ENCODE measurements at regions not wholly inside any gene's neighbourhood (a gene's known extent, or its start where the extent isn't known, plus 50 kb on each side); places are given as distances from the start of the nearest gene placed in this dataset.
"Not testable (repeated sequence)": the region's sequence is repeated elsewhere in the genome, so short reads cannot be mapped to it uniquely, and the experiment has no call there.

GRCh38 chr12:23356440-23356839 lies 593.0 kb downstream of the SOX5 start:
- DNase-seq (ENCODE audit: low spot score) (no peak), FAIRE-seq (no peak)

DNA sequence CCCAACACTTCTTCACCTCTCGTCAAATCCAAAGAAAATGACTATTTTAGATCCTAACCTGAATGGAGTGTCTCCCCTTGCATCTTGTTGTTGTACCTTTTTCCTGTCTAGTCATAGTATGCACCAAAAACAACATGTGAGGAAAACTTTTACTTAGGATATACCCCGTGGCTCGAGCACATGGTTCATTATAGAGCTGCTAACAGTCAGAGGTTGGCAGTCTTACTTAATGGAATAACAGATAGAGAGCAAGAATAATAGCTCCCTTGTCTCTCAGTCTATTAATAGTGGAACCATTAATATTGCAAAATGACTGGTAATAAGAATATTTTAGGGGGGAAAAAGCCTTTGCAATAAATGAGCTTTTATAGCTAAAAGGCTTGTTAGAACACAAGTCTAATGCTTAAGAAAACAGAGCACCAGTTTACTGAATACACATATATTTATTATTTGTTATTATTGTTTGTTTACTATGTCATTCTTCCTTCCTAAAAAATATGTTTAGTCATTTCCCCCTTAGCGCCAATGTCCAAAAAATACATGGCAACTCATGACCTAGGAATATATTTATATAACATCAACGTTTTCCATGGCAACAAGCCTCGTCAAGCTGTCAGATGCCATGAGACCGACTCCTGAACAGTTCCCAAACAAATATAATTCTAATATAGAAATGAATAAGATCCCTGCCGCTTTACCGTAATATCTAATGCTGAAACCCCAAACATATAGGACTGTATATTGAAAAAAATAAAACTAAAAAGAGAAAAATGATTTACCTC lies 592.4 kb downstream of the SOX5 start:
- FAIRE-seq, result no peak
- DNase-seq (ENCODE audit: low spot score), result no peak

DNA sequence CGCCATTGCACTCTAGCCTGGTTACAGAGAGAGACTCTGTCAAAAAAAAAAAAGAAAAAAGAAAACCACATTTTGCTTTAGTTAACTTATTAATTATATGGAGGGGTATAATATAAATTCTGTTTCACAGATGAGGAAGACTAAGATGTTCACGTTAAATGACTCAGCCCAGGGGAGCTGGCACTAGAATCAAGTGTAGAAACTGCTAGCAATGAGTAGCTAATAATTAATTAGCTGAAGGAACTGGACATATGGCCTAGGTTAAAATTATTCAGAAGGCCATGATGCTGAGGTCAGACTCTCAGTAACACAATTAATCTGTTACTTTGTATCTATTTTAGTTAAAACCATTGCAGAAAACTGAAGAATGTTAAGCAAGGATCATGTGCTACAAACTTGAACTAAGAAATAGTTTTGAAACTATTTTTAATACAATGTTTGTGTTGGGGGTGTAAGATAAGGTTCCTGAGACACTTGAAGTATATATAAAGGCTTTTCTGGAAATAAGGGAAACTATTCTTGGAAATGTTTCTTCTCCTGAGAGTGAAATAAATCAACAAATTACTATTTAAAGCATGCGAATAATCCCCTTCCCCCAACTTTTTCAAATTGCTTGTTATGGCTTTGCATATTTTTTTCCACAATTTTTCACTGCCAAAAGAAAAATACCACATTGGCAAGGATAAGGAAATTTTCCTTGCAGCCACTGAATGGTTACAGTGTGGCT lies 589.3 kb downstream of the SOX5 start:
- DNase-seq (ENCODE audit: low spot score) (no peak), FAIRE-seq (no peak)

GRCh38 chr12:23361971-23362370 lies 587.5 kb downstream of the SOX5 start:
- DNase-seq (ENCODE audit: low spot score) (no peak), FAIRE-seq (no peak)

GRCh38 chr12:23368590-23368989 lies 580.9 kb downstream of the SOX5 start:
- DNase-seq (ENCODE audit: low spot score) (no peak), FAIRE-seq (peak; percentile 85)

- DNase-seq (ENCODE audit: low spot score) (no peak), FAIRE-seq (no peak)
Measured at GRCh38 chr12:23375621-23376020, 573.8 kb downstream of the SOX5 start.

DNA sequence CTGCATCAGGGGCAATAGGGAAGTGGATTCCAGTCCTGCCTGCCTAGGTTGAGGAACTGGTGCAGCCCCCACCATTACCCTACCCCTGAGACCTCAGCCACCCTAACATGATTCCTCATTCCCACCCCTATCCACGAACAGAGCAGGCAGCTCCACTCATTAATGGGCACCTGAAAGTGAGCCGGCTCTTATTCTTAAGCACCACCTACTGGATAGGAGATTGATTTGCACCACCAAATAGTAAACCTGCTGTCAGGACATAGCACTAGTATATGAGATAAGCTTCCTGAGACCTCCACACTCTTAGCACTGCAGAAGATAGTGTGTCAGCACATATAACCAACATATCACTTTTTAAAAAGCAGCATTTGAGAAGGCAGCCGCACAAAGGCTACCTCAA lies 573.2 kb downstream of the SOX5 start:
- no peak for DNase-seq (ENCODE audit: low spot score)
- no peak for FAIRE-seq

- no peak for DNase-seq (ENCODE audit: low spot score)
Measured at GRCh38 chr12:23380419-23381100, 568.9 kb downstream of the SOX5 start.

DNA sequence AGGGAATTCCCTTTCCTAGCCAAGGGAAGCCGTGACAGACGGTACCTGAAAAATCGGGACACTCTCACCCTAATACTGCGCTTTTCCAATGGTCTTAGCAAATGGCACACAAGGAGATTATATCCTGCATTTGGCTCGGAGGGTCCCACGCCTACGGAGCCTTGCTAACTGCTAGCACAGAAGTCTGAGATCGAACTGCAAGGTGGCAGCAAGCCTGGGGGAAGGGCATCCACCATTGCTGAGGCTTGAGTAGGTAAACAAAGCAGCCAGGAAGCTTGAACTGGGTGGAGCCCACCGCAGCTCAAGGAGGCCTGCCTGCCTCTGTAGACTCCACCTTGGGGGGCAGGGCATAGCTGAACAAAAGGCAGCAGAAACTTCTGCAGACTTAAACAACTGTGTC lies 560.6 kb downstream of the SOX5 start:
- not testable (repeated sequence) for FAIRE-seq; DNase-seq (ENCODE audit: low spot score)

More at GRCh38 chr12:23380419-23381100, 568.9 kb downstream of the SOX5 start:
- no peak for FAIRE-seq

GRCh38 chr12:23389315-23389714 lies 560.2 kb downstream of the SOX5 start:
- DNase-seq (ENCODE audit: low spot score); FAIRE-seq: not testable (repeated sequence)

DNA sequence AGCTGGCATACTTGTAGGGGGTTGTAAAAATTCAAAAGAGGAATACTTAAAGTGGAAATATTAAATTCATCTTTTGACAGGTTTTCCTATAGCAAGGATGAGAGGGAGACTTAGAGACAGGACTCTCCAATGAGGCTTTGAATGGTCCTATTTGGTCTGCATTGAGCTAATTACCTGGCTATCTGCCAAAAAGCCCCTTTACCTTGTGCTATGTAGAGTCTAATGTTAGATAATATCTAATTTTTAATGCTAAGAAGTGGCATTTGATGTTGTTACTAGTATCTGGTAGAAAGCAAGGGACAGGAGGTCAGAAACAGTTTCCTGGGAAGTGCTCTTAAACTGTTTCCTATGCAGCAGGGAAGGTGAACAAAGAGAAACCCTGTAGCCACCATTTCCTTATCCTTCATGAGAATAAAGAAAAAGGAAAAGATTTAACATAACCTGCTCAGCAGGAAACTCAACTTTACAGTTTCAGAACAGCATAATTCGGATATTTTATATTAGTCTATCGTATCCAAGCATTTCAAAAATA lies 550.0 kb downstream of the SOX5 start:
- DNase-seq (ENCODE audit: low spot score) (no peak), FAIRE-seq (no peak)

GRCh38 chr12:23415180-23415579 lies 534.3 kb downstream of the SOX5 start:
- DNase-seq (ENCODE audit: low spot score) (no peak), FAIRE-seq (no peak)

GRCh38 chr12:23421556-23421955 lies 527.9 kb downstream of the SOX5 start:
- FAIRE-seq, result no peak

DNA sequence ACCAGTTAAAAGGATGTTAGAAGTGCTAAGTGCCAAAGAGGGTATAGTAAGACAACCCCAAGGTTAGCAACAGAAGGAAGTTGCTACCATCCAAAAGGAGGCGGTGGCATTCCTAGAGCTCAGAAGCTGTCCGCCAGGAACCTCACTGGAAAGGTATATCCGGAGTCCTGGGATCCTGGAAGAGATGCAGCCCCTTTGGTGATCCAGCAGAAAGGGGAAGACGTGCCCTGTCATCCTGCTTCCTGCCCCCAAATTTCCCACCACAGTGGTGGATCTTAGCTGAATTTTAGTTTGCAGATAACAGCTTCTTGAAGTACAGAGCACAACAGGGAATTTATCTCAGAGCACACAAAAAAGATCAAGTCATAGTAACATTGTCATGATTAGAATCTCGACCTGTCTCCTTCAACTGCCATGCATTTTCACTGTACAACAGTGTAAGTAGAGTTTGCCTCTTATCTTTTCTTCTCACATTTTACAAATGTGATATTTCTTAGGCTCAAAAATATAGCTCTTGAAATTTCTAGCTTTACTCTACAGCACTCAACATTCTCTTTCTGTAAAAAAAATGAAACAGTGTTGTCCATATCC lies 526.3 kb downstream of the SOX5 start:
- FAIRE-seq (no peak), DNase-seq (ENCODE audit: low spot score) (no peak)

More at GRCh38 chr12:23421556-23421955, 527.9 kb downstream of the SOX5 start:
- DNase-seq (ENCODE audit: low spot score), result no peak

DNA sequence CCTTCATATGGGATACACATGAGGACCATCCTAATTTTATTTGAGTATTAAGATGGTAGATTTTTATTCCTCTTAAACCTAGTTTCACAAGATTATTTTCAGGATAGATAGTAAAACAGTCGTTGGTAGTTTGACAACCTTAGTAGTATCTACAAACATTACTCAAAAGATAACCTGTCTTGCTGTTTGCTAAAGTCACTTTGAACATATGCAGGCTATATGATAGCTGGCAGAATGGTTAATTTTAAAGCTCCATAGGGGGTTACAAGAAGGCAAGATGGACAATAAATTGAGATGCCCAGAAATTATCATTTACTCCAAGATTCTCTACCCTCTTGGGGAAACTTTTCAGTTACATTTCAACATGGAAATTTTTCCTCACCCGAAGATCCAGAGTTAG lies 525.7 kb downstream of the SOX5 start:
- DNase-seq (ENCODE audit: low spot score) (no peak), FAIRE-seq (no peak)

DNA sequence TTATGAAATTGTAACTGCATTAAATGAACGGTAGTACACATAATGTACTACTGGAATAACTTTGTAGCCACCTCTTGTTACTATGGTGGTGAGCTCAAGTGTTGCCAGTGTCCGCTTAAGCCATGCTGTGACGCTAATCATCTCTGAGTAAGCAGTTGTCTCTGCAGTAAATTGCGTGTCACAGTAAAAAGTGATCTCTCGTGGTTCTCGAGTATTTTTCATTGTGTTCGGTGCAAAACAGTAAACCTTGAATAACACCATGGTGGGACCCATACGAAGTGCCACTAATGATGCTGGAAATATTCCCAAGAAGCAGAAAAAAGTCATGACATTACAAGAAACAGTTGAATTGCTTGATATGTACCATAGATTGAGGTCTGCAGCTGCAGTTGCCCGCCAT lies 524.8 kb downstream of the SOX5 start:
- no peak for FAIRE-seq
- no peak for DNase-seq (ENCODE audit: low spot score)

DNA sequence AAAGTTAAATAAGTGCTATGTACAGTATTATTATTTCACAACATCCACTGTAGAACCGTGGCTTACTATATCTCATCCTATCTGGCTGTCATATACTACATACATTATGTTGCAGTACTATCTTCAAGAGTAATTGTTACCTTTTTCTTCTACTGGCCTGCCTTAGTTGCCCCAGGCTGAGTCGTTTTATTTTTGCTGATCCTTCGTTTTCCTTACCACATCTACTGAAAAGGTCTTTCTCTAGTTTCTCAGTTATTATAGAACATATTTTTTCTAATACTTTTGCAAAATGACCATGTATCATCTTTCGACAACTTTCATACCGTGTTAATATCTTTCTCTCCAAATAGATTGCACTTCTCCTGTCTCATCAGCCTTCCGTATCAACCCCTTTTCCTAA lies 523.1 kb downstream of the SOX5 start:
- DNase-seq (ENCODE audit: low spot score) (no peak), FAIRE-seq (no peak)

- FAIRE-seq (no peak), DNase-seq (ENCODE audit: low spot score) (no peak)
Measured at GRCh38 chr12:23428758-23429157, 520.7 kb downstream of the SOX5 start.

GRCh38 chr12:23431006-23431405 lies 518.5 kb downstream of the SOX5 start:
- DNase-seq (ENCODE audit: low spot score), result peak; percentile 9
- FAIRE-seq, result no peak

DNA sequence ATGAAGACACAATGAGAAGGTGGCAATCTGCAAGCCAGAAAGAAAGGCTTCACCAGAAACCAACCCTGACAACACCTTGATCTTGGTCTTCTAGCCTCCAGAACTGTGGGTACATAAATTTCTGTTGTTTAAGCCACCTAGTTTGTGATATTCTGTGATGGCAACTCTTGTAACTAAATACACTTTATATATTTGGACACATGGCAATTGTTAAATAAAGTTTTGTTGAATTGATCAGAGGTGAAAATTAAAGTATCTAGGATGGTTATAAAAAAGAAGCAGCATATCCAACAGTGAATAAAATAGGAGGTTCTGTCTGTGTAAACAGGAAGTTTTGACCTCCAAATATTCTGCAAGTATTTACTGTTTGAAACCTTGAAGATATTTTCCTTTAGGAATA lies 516.3 kb downstream of the SOX5 start:
- DNase-seq (ENCODE audit: low spot score), result no peak
- no peak for FAIRE-seq

GRCh38 chr12:23434154-23434553 lies 515.3 kb downstream of the SOX5 start:
- DNase-seq (ENCODE audit: low spot score), result no peak
- FAIRE-seq, result no peak

DNA sequence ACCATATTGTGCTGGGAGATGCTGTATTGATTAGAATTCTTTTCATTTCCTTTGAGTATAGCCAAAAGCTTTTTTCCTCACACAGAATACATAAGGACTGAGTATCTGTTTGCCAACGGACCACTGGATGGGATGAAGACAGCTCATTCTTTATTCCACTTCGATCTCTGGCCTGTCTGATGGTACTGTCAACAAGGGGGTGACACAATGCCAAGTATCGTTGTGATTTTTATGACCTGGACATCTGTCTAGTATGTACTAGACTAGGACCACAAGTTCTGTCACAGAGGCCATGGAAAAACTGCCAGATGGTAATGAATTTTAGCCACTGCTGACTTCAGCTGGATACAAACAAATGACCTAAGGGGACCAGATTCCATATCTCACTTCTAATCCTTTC lies 502.7 kb downstream of the SOX5 start:
- DNase-seq (ENCODE audit: low spot score) (no peak), FAIRE-seq (no peak)
